ENCODE measurements at regions not wholly inside any gene's neighbourhood (a gene's known extent, or its start where the extent isn't known, plus 50 kb on each side); places are given as distances from the start of the nearest gene placed in this dataset.

DNA sequence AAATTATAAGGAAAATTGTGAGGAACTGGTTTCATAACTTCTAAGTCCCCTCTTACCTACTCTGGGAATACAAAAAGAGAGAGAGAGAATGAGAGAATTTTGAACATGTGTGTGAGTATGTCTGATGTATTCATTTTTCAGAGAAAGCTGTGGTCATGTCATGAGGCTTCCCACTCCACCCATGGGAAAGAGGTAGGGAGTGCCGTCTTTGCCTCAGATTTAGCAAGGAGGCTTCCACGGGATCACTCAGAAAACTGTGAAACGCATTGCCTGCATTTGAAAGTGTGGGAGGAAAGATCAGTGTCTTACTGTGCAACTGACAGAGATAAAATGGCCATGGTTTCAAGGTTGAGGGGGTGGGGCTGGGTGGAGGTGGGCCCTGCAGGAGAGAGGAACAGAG lies 331.5 kb upstream of the CTNNB1 start:
- Histone ChIP-seq H3K23me2 (ENCODE audit: low read depth, low read length) (no peaks in the 10 kb centered on the region), H3K9ac (replicated peaks in 1 of 4; ENCODE audit: extremely low read depth in 1 of 4, low read depth in 3 of 4, low read length in 3 of 4) (no peak overlapping the region), H4K8ac (ENCODE audit: extremely low read depth, insufficient read depth, low read length) (no peak overlapping the region), H2BK5ac (ENCODE audit: low read depth, low read length) (no peak overlapping the region), H3K9me3 (ENCODE audit: insufficient read depth in 2 of 2, low read depth in 1 of 2, low read length in 1 of 2) (no peaks in the 10 kb centered on the region), H2AFZ (ENCODE audit: low read length) (no peak overlapping the region), H4K91ac (replicated peaks; ENCODE audit: insufficient read length, low read length) (no peak overlapping the region), H3K36me3 (ENCODE audit: control insufficient read depth in 2 of 4, insufficient read depth in 4 of 4, low read length in 3 of 4) (no peaks in the 10 kb centered on the region), H2BK20ac (ENCODE audit: low read length) (no peak overlapping the region), H2BK120ac (replicated peaks; ENCODE audit: low read depth, low read length) (no peak overlapping the region), H3K23ac (ENCODE audit: insufficient read length) (no peak overlapping the region), H3K79me1 (ENCODE audit: low read depth, low read length) (no peaks in the 10 kb centered on the region), H2AK5ac (ENCODE audit: low read depth, low read length) (no peak overlapping the region), H3K14ac (ENCODE audit: insufficient read length) (no peak overlapping the region), H3K4ac (replicated peaks; ENCODE audit: insufficient read length, low read depth, low read length) (no peak overlapping the region), H3K4me1 (replicated peaks in 1 of 4; ENCODE audit: control insufficient read depth in 3 of 4, insufficient read depth in 4 of 4, low read length in 3 of 4) (no peaks in the 10 kb centered on the region), H3K4me3 (ENCODE audit: extremely low read depth in 1 of 4, insufficient read depth in 2 of 4, low read depth in 3 of 4, low read length in 4 of 4) (no peak overlapping the region), H3K27me3 (replicated peaks in 1 of 4; ENCODE audit: control insufficient read depth in 3 of 4, extremely low read depth in 1 of 4, insufficient read depth in 3 of 4, low read length in 3 of 4) (no peaks in the 10 kb centered on the region), H3K27ac (ENCODE audit: low read depth, low read length) (no peak overlapping the region), H2BK12ac (ENCODE audit: low read depth, low read length) (no peak overlapping the region), H4K5ac (ENCODE audit: insufficient read length, low read depth, low read length) (no peak overlapping the region), H3K79me2 (ENCODE audit: control insufficient read depth in 1 of 2, insufficient read depth in 2 of 2, low read length in 2 of 2) (no peaks in the 10 kb centered on the region), H3K56ac (replicated peaks; ENCODE audit: insufficient read length, low read depth, low read length) (no peak overlapping the region), H3K4me2 (ENCODE audit: insufficient read depth in 1 of 2, low read depth in 2 of 2, low read length in 2 of 2) (no peak overlapping the region), H2BK15ac (ENCODE audit: low read length) (no peak overlapping the region), H3K18ac (ENCODE audit: extremely low read depth, low read length) (no peak overlapping the region), H4K20me1 (replicated peaks in 1 of 2; ENCODE audit: control insufficient read depth in 1 of 2, insufficient read depth in 2 of 2, low read length in 2 of 2) (no peaks in the 10 kb centered on the region)
- WGBS, 2 experiments (ENCODE audit: extremely low coverage in 1 of 2, insufficient coverage in 1 of 2, insufficient read length in 1 of 2, insufficient replicate concordance in 2 of 2, low coverage in 1 of 2, low lambda C conversion rate in 2 of 2, missing lambda C conversion rate in 1 of 2), result 96% methylated on average over 3 of the region's 3 CpGs; no CpG with 5 or more reads in 1 of the 2 experiments
- ChIA-PET POLR2A (ENCODE audit: partially characterized antibody) (no interaction called here), CTCF (ENCODE audit: partially characterized antibody) (interaction anchor here (0.8 to 1.2 kb wide), 2 partner anchors 19 to 89 kb away, joined by 3 to 4 read pairs; no protein-coding TSS in a partner anchor)
- DNase-seq (ENCODE audit: low read depth in 1 of 2, low spot score in 2 of 2), result no peak
- no peak for FAIRE-seq
- TF ChIP-seq POLR2AphosphoS5 (IDR thresholded peaks at IDR 0.05; ENCODE audit: low read depth, low read length) (no peak), POU5F1 (IDR thresholded peaks at IDR 0.05; ENCODE audit: low read depth, low read length) (no peak), POLR2A (IDR thresholded peaks at IDR 0.05; ENCODE audit: control extremely low read depth in 1 of 2, low read depth in 2 of 2, low read length in 2 of 2) (no peak), SAP30 (IDR thresholded peaks at IDR 0.05; ENCODE audit: insufficient read depth, insufficient replicate concordance, low read length) (no peak), SRF (IDR thresholded peaks at IDR 0.05; ENCODE audit: low read depth, low read length) (no peak), KDM1A (IDR thresholded peaks at IDR 0.05; ENCODE audit: borderline replicate concordance, low read length) (no peak), BCL11A (IDR thresholded peaks at IDR 0.05; ENCODE audit: low read depth in 2 of 2, low read length in 2 of 2) (no peak), TAF7 (optimal IDR thresholded peaks at IDR 0.05; ENCODE audit: borderline replicate concordance, low read depth, low read length) (no peak), SIX5 (IDR thresholded peaks at IDR 0.05; ENCODE audit: low read depth, low read length) (no peak), ASH2L (IDR thresholded peaks at IDR 0.05; ENCODE audit: low read length) (no peak), TEAD4 (IDR thresholded peaks at IDR 0.05; ENCODE audit: low read depth, low read length) (no peak), SP1 (IDR thresholded peaks at IDR 0.05; ENCODE audit: low read depth, low read length) (no peak), HDAC2 (IDR thresholded peaks at IDR 0.05; ENCODE audit: borderline replicate concordance in 1 of 2, low read depth in 2 of 2, low read length in 2 of 2) (no peak), JUND (IDR thresholded peaks at IDR 0.05; ENCODE audit: low read length) (no peak), EGR1 (IDR thresholded peaks at IDR 0.05; ENCODE audit: borderline replicate concordance, low read depth, low read length) (no peak)
- TF ChIP-seq, protein P1, sequence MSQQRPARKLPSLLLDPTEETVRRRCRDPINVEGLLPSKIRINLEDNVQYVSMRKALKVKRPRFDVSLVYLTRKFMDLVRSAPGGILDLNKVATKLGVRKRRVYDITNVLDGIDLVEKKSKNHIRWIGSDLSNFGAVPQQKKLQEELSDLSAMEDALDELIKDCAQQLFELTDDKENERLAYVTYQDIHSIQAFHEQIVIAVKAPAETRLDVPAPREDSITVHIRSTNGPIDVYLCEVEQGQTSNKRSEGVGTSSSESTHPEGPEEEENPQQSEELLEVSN (IDR thresholded peaks at IDR 0.05), result no peak
